ENCODE measurements at regions not wholly inside any gene's neighbourhood (a gene's known extent, or its start where the extent isn't known, plus 50 kb on each side); places are given as distances from the start of the nearest gene placed in this dataset.

DNA sequence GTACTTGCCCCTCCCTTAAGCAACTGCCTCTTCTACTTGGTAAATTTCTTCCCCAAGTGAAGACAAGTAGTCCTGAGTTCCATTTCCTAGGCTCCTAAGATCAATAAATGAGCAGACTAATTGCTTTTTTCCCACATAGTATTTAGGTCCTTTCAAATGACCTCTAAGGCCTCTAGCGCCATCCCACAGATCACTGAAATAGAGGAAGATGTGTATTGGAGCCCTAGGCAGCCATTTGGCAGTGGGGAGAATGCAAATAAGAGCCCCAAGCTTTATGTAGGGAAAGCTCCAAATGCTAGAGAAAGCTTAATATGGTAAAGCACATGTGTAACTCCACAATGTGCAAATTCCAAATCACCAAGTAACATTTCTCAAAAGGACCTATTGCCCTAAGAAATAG, 316.5 kb upstream of the PHF14 start:
- no peak overlapping the region for H3K27ac ChIP-seq
- TF ChIP-seq, protein P1, sequence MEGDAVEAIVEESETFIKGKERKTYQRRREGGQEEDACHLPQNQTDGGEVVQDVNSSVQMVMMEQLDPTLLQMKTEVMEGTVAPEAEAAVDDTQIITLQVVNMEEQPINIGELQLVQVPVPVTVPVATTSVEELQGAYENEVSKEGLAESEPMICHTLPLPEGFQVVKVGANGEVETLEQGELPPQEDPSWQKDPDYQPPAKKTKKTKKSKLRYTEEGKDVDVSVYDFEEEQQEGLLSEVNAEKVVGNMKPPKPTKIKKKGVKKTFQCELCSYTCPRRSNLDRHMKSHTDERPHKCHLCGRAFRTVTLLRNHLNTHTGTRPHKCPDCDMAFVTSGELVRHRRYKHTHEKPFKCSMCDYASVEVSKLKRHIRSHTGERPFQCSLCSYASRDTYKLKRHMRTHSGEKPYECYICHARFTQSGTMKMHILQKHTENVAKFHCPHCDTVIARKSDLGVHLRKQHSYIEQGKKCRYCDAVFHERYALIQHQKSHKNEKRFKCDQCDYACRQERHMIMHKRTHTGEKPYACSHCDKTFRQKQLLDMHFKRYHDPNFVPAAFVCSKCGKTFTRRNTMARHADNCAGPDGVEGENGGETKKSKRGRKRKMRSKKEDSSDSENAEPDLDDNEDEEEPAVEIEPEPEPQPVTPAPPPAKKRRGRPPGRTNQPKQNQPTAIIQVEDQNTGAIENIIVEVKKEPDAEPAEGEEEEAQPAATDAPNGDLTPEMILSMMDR (conservative IDR thresholded peaks at IDR 0.05), result no peak

DNA sequence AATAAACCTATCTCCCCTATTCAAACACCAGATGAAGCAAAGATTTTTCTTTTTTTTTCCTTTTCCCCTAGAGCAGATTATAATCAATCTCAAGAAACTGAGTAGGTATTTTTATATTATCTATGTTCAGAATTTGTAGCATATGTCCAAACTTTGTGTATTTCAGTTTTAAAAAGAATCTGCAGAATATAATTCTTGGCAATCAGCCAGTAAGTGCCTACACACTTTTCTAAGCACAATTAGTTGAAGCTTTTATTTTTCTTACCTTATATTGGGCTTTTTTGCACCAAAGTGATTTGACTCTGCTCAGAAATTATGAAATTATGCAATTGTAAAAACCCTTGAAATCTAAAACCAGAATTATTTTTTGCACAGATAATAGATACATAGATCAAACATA, 315.8 kb upstream of the PHF14 start:
- TF ChIP-seq, protein P1 (conservative IDR thresholded peaks at IDR 0.05), result no peak

DNA sequence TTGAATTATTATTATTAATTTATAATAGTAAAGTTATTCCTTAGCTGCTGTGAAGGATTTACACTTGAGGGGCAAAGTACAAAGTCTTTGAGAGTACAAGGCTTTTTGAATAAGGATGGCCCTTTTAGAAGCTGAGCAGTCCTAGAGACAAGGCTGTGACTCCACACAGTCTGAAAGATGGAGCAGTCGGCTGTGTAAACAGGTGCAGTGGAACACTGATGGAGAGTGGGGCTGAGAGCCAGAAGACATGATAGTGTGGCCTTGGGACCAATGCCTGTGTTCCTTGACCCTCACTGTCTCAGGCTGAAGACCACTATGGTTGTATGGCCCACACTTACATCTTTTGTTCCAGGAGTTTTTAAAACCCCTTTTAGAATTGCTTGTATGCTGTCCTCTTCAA, 311.2 kb upstream of the PHF14 start:
- TF ChIP-seq, protein P1 (conservative IDR thresholded peaks at IDR 0.05), result no peak
- H3K27ac ChIP-seq, result no peak overlapping the region

More for the DNA sequence above, 315.8 kb upstream of the PHF14 start:
- no peak overlapping the region for H3K27ac ChIP-seq

DNA sequence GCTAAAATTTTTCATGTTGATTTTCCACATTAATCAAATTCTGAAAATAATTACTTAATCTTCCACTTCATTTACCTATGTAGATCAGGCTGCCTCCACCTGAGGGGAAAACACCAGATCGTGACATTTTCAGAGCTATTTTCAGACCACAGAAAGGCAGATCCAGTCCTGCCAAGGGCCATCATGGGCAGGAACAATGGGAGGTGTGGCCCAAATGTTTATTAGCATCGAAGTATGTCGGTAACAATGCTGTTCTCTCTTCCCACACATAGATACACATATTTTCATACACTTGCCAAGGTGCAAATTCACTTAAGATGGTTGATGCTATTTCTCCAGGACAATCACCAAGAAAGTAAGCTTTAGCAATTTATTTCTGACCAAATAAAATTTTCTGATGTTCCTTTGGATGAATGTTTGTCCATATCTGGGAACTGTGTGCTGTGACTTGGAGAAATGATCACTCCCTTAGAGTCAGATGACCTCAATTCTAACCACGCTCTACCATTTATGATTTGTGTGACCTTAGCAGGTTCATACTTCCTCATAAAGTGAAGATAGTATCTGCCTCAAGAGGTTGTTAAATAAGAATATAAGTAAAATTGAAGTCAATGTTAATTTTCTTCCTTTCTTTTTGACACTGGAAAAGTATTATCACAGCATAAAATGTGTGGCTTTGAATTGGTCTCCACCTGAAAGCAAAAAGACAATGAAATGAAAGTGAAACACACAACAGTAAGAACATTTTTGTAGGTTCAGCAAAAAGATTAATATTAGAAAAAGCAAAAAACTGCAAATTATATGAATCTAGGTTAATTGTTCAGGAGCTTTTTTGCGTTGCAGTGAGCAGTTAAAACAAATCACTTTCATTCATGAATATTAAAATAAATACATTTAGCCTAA, 310.4 kb upstream of the PHF14 start:
- H3K27ac ChIP-seq, result no peak overlapping the region
- TF ChIP-seq, protein P1 (conservative IDR thresholded peaks at IDR 0.05), result no peak

DNA sequence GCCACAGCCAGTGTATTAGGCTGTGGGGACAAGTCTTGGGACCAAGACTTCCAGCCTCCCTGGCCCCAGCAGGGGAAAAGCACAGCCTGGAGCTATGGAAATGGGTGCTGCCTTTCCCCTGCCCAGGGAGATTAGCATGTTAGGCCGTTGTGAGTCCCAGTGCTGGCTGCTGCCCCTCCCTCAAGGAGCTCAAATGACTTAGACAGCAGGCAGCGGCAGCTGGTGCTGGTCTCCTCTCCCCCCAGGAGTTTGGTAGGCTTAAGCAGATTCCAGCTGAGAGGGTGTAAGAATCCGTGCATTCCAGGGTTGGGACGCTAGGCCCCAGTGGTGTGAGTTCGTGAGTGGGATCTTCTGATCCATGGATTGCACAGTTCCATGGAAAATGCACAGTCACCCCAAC, 301.5 kb upstream of the PHF14 start:
- no peak overlapping the region for H3K27ac ChIP-seq
- TF ChIP-seq, protein P1 (conservative IDR thresholded peaks at IDR 0.05), result no peak

DNA sequence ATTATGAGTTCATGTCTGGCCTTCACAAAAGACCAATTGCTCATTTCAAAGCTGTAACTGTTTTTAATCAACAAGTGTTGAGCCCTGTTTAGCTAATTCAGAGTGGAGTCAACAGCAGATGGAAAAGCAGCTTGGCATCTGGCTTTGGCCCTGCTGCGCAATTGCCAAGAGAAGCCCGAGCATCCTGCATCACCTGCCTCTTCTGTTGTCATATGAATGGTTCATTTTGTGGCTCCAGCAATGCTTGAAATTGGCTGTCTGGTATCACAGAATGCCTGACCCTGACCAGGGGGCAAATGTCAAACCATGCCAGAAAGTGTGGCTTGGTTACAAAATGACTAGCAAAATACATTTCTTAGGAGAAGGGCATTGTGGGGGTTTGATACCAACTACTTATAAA, 296.5 kb upstream of the PHF14 start:
- TF ChIP-seq, protein P1 (conservative IDR thresholded peaks at IDR 0.05), result no peak
- no peak overlapping the region for H3K27ac ChIP-seq

DNA sequence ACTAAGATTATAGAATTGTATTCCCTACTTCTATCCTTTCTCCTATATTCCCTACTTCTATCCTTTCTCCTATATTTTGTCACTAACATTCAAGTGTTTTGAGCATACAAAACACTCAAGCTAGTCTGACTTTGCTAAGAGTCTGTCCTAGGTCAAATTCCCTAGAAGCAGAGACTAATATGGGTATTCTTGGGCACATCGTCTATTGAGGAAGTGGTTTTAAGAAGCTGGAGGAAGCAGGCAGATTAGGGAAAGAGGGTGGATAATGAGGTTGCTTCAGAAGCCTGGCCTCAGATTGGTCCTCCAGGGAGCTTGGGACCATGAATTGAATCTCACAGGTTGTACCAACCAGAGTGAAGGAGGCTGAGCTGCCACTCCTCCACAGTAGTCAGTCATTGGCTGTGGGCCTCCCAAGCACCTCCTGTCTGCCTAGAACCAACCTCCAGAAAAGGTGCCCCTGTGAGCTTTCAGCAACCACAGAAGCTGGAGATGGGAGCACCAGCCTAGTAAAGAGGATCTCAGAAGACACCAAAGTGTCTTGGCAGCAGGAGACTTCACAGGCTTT, 295.9 kb upstream of the PHF14 start:
- TF ChIP-seq, protein P1 (conservative IDR thresholded peaks at IDR 0.05), result no peak
- no peak overlapping the region for H3K27ac ChIP-seq
